Right renal cortex interstitium (tissue), 3 donors: ENCODE measurements at regions not wholly inside any gene's neighbourhood (a gene's known extent, or its start where the extent isn't known, plus 50 kb on each side); places are given as distances from the start of the nearest gene placed in this dataset.
"Not testable (repeated sequence)": the region's sequence is repeated elsewhere in the genome, so short reads cannot be mapped to it uniquely, and the experiment has no call there.

Experiments
- DNase-seq, 3 donors: peaks; one replicate each; pipeline ENCODE4 v3.0.0-alpha.2; 2013; ENCODE audit warnings: low read depth in 3 of 3, low spot score in 2 of 3

DNA sequence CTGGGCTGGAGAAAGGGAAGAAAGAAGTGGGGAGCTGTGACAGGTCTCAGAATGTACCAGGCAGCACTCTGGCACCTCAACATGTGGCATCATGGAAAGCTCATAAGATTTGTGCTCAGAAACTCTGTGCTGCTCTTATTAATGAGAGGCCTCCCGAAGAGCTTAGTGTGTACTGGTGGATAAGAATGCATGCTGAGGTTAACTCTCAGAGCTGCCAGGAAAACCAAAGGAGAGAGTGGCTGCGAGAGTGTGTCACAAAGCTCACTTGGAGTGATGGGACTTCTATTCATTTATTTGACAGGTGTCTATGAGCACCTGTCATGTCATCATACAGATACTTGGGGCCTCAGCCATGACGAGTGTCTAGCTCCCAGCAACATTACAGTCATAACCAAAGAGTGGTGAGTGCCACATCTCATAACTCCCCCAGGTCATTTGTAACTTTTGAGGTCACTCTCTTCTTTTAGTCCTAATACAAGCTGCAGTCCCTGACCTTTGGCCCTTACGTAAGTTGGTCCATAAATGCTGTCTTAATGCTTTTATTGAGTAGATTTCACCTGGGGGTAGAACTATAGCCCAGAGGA lies 131.9 kb downstream of the TRIM43 start:
- not testable (repeated sequence) for DNase-seq

DNA sequence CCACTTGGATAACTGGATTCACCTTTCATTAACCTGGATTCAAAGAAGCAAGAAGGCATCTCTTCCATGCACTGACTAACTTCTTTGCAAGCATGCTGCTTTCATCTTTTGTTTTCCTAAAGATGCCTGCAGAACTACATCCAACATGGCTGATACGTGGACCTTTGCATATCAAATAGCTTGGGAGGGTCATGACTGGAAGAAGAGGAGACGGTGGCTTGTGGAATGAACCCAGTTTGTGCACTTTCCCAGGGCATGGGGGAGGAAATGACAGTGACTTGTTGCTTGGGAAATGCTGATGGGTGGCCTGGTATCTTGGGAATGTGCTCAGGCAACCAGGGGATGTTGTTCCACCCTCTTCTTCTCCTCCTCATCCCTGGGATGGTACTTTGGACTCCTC lies 133.4 kb downstream of the TRIM43 start:
- not testable (repeated sequence) for DNase-seq

DNA sequence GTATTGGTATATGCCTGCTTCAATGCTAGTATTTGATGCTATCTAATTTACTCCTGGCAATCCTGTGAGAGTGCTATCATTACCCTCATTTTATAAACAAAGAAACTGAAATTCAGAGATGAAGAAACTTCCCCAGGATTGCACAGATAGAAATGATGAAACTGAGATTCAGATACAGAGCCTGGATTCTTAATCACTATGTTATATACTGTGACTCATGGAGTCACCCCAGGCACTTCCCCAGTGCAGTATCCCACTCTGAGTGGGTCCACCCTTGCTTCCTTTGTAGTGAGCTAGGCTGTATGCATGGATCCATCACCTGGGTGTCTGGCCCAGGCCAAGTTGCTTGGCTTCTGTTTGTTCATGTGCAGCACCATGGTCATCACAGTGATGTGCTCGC lies 133.9 kb downstream of the TRIM43 start:
- not testable (repeated sequence) for DNase-seq

DNA sequence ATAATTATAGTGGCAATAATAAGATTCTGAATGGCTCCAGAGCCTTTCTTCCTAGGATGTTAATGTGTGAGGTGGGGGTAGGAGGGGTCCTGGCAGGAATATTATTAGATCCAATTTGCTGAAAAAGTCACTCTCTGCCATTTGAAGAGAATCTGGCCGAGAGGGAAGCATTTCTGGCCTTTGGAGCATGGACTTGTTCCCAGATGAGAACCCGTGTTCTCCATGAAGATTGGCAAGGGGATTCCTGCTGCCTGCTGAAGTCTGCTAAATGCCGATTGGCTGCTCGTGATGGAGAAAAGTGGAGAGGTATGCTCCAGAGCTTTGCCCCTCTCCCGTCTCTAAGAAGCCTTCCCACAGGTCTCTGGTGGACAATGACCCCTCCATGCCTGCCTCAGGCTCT lies 135.6 kb downstream of the TRIM43 start:
- DNase-seq = not testable (repeated sequence)

DNA sequence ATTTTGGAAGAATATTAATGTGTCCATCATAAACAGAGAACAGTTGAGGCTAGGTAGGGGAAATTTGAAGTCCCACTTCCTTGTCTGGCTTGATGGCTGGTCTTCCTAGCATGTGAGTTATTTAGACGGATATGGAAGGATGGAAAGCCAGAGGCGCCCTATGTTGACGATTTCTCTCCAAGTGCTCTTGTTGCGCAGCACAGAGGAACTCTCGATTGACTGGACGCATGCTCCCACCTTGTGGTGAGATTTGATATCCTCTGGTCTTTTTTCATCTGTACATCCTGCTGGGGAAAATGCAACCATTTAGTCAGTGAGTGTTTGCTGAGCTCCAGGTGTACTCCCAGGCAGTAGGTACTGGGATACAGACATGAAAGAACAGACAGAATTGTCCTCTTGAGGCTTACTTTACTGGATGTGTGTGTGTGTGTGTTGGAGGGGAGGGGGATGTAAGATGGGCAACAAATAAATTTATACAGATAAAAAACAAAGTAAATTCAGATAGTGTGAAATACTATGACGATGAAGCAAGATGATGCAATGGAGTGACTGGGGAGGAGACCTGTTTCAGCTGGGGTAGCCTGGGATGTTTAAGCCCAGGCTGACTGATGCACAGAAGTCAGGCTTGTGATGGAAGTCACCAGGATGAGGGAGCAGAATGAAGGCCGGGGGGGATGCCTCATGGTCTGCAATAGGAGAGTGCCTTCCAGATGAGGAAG lies 137.2 kb downstream of the TRIM43 start:
- DNase-seq = peak; percentile 51 to 64 (median 58)

DNA sequence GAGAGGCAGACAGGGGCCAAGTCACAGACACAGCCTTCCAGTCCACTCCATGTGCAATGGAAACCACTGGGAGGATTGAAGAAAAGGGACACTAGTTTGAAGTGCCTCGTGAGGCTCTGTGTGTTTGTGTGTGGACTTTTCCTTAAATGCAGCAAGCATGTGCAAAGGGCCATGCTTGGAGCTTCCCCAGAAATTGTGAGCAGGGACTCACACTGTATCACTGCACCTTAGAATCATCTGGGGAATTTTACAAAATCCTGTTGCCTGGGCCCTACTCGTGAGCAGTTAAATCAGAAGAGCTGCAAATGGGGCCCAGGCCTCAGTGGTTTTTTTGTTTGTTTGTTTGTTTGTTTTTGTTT lies 137.8 kb downstream of the TRIM43 start:
- DNase-seq = no peak

DNA sequence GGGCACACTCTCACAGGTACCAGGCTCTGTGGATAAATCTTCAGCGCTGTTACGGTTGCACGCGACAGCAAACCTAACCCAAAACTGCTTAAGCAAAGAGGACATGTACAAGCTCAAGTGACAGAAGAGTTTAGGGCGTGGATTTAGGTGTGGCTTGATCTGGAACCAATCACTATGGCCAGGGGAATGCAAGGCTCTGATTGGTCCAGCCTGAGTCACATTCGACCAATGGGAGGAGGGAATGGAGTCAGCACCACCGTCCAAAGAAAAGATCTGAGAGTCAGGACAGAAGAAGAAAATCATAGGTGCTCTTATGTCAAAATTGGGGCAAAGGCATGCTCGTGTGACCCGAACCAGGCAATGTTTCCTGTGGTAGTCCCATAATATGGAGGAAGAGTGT lies 139.0 kb downstream of the TRIM43 start:
- no peak for DNase-seq

DNA sequence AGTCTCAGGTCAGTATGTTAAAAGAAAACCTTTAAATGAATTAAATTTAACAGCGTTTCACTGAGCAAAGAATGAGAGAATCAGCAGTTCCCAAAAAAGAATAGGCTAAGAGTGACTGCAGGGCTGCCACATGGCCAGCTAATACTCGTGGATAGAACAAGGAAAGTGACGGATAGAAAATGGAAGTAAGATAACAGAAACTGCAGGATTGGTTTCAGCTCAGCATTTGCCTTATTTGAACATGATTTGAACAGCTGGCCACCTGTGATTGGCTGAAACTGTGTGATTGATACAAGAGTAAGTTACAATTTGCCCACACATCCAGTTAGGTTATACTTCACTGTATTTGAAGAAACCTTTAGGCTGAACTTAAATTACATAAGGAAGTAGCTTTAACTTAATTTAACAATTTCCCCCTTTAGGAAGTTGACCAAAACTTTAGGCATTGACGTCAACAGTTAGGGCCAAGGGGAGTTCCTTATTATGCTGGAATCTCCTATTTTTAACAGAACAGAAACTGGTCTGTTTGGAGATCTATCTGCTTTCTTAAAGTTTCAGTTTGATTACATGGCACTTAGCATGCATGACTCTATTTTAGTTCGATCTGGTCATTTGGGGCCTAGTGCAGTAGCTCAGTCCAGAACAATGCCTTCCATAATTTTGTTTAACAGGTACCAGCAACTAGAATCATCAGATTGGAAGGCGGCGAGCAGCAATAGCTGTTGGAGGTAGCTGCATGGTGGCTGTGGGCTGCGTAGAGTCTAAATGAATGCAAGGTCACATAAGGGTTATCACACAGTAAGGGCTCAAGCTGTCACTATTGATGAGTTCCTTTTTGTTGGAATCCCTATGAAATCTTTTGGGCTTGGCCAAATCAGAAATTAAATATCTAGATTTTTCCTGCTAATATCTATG lies 143.4 kb downstream of the TRIM43 start:
- DNase-seq = no peak

DNA sequence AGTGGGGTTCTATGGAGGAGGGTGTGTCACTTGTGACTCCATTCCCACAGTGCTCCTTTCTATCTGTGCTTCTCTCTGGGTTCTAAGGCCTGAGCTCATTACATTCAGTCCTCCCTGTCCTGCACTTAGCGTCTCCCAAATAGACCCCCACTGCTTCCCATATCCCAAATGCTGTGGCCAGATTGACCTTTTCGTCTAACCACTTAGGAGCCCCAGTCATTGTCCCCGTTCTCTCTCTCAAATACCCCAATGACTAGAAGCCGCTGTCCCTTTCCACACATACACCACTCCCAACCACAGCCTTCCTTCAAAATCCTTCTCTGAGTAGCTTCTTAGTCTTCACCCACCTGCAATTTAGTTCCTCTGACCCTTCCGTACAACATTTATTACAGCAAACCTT lies 146.5 kb downstream of the TRIM43 start:
- DNase-seq = no peak

DNA sequence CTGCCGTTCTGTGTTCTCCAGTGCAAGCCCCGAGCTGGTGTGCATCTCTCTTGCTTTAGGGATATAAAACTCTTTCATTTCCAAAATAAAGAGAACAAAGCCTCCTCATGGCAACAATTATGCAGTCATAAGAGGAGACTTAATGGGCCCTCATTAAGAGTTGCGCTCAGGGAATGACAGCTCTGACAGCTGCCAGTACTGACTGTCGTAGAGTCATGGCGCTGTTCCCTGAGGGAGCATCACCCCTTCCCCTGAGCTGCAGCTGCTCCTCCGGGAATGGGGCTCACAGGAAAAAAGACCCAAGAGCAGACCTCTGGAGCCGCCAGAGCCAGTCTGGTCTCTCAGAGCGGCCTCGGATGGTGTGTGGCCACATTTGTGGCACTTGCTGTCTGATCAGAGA lies 160.3 kb downstream of the TRIM43 start:
- DNase-seq = not testable (repeated sequence)

DNA sequence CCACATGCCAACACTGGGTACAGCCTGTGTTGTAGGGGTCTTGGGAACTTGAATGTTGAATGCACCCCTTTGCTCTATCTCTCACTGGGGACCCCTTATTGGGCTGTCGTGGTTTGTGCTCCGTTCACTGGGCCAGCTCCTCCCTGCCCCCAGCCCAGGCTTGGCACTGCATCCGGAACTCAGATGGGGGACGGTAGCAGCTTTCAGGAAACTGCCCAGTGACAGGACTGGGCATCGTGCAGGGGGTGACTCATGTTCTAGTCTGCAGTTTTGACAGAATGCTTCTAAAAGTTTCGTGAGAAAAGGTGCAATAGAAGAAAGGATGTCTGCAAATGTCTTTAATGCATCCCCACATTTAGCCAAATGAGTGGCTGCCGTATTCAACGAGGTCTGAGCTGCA lies 162.0 kb downstream of the TRIM43 start:
- not testable (repeated sequence) for DNase-seq

DNA sequence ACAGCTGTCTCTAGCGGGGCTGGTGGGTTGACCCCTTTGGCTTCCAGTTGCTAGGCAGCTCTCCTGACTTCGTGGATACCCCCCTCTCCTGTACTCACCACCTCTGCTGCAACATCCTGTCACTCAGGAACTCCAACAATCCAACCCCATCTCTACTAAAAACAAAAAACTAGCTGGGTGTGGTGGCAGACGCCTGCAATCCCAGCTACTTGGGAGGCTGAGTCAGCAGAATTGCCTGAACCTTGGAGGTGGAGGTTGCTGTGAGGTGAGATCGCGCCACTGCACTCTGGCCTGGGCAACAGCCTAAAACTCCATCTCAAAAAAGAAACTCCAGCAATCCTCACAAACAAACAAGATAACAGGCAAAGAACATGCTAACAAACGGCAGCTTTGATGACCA lies 162.4 kb downstream of the TRIM43 start:
- not testable (repeated sequence) for DNase-seq

DNA sequence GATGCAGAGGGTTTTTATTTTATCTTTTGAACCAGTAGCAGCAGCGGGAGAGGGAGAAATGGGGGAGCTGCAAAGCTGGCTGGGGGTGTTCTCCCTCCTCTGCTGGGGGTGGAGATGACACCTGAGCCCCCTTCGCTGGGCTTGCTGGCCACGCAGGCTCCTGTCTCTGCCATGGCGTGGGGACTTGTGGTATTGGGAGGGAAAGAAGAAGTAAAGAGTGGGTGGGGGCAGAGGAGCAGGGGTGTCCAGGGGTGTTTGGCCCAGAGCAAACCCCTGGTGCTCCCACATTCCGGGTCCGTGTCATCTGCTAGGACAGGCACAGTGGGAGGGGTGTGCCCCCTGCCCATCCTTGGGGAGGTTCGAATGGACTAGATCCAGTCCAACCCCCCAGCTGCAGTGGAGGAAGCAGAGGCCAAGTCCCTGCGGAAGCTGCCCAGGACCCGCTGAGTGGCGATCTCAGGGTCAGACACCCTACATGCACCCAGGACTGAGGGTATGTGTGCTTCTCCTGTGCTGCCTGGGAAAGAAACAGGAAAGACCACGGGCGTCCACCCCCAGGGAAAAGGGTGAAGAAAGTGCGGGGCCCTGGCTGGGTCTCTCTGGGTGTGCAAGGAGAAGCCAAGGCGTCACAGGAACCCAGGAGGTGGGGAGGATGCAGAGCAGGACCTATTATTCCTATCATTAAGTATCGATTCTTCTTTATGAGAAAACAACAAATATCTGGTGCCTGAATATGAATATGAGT lies 163.2 kb downstream of the TRIM43 start:
- DNase-seq = not testable (repeated sequence)

DNA sequence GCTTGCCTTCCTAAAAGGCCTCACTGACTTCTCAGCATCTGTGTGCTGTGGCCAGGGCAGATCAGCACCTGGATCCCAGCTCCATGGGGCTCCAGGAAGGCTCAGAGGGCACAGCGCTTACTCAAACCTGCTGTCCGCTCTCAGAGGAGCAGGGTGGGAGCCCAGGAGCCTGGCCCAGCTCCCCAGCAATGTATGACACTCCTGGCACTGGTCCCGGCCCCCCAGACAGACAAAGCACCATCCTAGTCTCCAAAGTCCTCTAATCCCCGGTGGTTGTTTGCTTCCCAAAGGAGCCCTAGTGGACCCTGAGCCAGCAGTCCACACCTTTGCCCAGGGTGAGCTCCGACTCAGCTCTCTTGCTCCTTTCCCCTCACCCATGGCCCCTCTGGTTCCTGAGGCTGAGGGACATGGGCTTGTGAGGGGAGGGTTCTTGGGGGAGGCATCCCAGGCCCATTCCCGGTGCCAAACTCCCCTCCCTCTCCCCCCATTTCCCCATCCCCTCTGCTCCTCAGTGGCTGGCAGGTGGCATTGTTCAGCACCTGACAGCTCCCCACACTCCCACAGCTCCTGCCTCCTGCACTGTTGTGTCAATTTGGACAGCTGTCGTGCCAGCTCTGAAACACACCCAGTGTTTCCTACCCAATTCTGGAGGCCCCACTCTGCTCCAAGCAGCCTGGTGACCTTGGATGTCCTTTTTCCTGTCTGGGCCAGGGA lies 164.3 kb downstream of the TRIM43 start:
- DNase-seq = not testable (repeated sequence)

DNA sequence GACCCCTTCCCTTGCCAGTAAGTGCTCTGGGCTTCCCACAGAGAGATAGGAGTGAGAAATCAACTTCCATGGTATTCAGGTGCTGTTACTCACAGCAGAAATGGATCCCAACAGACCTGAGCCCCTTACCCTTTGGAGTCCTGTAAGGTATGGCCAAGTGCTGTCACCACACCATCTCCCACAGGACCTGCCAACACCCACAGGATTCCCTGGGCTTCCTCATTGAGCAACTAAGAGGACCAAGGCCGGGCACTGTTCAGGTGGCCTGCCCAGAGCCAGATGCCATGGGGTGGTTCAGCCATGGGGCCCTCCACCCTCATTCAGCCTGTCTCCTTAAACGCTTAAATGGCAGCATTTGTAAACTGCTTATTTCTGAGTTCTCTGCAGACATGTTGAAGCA lies 166.2 kb downstream of the TRIM43 start:
- DNase-seq = no peak

DNA sequence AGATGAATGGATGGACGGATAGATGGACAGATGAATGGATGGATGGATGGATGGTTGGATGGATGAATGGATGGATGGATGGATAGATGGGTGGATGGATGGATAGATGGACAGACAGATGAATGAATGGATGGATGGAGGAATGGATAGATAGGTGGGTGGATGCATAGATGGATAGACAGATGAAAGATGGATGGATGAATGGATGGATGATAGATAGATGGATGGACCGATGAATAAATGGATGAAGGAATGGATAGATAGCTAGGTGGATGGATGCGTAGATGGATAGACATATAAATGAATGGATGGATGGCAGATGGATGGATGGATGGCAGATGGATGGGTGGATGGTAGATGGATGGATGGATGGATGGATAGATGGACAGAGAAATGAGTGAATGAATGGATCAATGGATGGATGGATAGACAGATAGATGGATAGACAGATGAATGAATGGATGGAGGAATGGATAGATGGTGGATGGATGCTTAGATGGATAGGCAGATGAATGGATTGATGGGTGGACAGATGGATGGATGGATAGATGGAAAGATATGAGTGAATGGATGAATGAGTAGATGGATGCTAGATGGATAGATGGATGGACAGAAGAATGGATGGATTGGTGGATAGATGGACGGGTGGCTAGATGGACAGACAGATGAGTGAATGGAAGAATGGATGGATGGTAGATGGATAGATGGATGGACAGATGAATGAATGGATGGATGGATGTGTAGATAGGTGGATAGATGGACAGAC lies 167.9 kb downstream of the TRIM43 start:
- no peak for DNase-seq

DNA sequence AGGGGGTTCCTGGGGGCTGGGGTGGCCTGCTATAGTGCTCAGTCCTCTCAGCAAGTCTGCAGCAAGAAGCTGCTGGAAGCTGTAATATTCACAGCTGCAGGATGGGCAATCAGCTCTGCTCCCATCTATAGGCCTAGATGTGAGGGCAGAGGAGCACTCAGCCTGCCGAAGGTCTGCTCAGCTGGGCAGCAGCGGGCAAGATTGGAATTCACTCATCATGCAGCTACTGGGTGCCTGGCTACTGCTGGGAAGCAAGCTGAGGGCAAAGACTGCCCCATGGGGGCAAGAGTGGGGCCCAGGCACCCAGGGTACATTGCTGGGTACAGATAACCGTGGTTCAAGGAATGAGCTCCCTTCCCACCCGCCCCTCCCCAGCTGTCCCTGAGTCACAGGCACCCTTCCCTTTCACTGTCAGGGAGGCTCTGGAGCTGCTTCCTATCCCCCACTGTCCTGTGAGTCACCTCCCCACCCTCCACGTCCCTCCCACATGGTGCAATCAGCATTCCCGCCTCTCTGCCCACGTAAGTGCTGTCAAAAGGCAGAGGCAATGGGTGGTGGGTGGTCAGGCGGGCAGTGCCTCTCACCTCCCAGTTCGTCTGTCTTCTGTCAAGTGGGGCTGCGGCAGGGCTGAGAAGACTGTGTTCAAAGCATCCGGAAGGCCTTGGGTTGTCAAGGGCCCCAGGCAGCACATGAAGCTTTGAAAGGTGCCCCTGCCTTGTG lies 169.2 kb downstream of the TRIM43 start:
- DNase-seq = no peak

DNA sequence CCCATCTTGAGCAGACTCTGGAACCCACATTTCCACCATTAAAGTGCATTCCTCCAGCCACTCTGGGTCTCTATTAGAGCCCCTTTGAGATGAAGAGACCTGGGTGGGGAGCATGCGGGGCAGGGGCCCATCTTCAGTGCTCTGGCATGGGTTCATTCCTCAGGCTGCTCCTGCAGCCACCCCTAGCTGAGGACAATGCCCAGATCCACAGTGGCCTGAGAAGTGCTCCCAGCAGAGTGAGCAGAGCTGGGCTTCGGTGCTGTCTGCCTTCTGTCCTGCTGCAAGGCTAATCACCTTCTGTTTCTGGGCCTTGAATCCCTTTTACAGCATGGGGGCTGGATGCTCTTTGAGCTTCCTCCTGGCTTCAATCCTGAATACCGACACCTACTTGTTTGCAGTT lies 169.8 kb downstream of the TRIM43 start:
- no peak for DNase-seq
